Right lobe of liver (tissue), 6 donors: ENCODE measurements at regions not wholly inside any gene's neighbourhood (a gene's known extent, or its start where the extent isn't known, plus 50 kb on each side); places are given as distances from the start of the nearest gene placed in this dataset.
A peak's percentile ranks its signal among the peaks of the same experiment; 100 is the strongest.

Source experiments
- ATAC-seq, 4 donors: fragments of 200-7000 bp; cut with Tn5 transposase; one replicate each; pipeline ENCODE4 v1.9.1; 2020; ENCODE audit warnings: mild to moderate bottlenecking in 4 of 4, moderate library complexity in 4 of 4
- DNase-seq, 3 donors: peaks; one replicate each; pipeline ENCODE4 v3.0.0-alpha.2; 2020
- H3K27ac ChIP-seq, 3 donors: fragments of 200-600 bp; one replicate each; pipeline ENCODE4 v1.8.0; 2022
- H3K27me3 ChIP-seq, 2 donors: fragments of 200-600 bp; one replicate each; pipeline ENCODE4 v1.8.0; 2022
- H3K36me3 ChIP-seq, 4 donors: fragments of 200-600 bp; sonication (generic) in 1 of 4; one replicate each; pipeline versions ENCODE4 v1.5.1 to v1.8.0; 2017 to 2022; ENCODE audit warnings: control low read depth in 1 of 4
- H3K4me1 ChIP-seq, 4 donors: fragments of 200-600 bp; sonication (generic) in 1 of 4; one replicate each; pipeline versions ENCODE4 v1.5.1 to v1.8.0; 2017 to 2022; ENCODE audit warnings: control low read depth in 1 of 4
- H3K4me3 ChIP-seq, 3 donors: fragments of 200-600 bp; one replicate each; pipeline ENCODE4 v1.8.0; 2022
- H3K9me3 ChIP-seq, 4 donors: fragments of 200-600 bp; sonication (generic) in 1 of 4; one replicate each; pipeline versions ENCODE4 v1.5.1 to v1.8.0; 2017 to 2022; ENCODE audit warnings: control low read depth in 1 of 4
- POLR2A ChIP-seq: fragments of 450-650 bp; IDR thresholded peaks from one replicate; pipeline ENCODE4 v1.6.1; 2017; ENCODE audit warnings: antibody characterized with exemption, mild to moderate bottlenecking
- WGBS: methylation state at CpG from one replicate; pipeline ENCODE4 v1.1.6; 2018; ENCODE audit warnings: low coverage, low lambda C conversion rate; ENCODE audit not compliant: insufficient coverage; ENCODE audit errors: missing lambda C conversion rate; 5-methylcytosine and 5-hydroxymethylcytosine counted together
- intact Hi-C, 2 donors: fragments of 100-400 bp; cut with DNase I; formaldehyde crosslinking; loops; one replicate each; pipeline versions ENCODE4 v1.11.2 to v1.14.1; 2022
- TF ChIP-seq, protein P1 (sequence below), 4 donors: fragments of 200-600 bp in 3 of 4; fragments of 450-650 bp in 1 of 4; IDR thresholded peaks; one replicate each; pipeline versions ENCODE4 v1.5.1 to v1.8.0; 2016 to 2022; ENCODE audit warnings: antibody characterized with exemption in 4 of 4, mild to moderate bottlenecking in 2 of 4
- donor health status: DM: no; HTN: yes; CAD: no.
- donor health status: DM: no; HTN: no; CAD: no.
- donor health status: DM: no; HTN: no; CAD: no.
- donor health status: DM: no; HTN: yes; CAD: no.
- donor health status: DM: no; HTN: yes; CAD: no.

DNA sequence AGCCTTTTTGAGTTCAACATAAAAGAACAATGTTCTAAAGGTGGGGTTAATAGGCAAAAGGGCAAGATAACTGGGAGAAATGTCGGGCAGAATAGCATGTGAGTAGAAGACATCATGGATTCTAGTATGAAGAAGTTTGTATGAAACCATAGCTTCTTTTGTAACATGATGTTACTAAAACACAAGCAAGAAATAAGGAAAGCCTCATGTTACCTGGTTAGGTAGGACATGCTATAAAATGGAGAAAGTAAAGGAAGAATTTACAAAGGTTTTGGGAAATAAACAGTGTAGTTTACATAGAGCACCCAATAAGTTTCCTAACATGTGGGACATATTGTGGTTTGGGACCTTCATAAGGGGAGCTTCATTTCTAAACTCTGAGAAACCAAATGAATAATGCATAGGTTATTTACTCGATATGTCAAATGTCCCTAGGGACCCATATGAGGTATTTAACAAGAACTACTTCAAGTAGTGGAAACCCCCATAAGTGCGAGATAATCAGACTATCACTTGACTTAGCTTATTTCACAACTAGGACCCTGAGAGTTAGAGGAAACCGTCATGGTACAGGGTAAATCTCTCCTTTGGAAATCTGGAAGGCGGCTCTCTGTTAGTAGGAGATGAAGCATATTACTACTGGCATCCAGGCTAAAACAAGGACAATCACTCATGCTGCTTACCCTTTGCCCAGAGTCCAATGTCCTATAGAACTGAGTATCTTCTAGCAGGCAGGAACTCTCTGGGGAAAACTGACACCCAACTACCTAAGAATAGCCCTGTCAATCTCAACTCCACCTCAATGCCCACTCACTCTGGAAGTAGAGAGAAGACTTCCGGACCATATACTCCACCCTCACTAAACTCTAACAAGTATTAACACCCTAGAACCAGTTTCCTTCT lies 57.5 kb downstream of the ILRUN start:
- ATAC-seq (peak; percentile 82 to 91 (median 84)), DNase-seq (no peak)
- TF ChIP-seq, protein P1, sequence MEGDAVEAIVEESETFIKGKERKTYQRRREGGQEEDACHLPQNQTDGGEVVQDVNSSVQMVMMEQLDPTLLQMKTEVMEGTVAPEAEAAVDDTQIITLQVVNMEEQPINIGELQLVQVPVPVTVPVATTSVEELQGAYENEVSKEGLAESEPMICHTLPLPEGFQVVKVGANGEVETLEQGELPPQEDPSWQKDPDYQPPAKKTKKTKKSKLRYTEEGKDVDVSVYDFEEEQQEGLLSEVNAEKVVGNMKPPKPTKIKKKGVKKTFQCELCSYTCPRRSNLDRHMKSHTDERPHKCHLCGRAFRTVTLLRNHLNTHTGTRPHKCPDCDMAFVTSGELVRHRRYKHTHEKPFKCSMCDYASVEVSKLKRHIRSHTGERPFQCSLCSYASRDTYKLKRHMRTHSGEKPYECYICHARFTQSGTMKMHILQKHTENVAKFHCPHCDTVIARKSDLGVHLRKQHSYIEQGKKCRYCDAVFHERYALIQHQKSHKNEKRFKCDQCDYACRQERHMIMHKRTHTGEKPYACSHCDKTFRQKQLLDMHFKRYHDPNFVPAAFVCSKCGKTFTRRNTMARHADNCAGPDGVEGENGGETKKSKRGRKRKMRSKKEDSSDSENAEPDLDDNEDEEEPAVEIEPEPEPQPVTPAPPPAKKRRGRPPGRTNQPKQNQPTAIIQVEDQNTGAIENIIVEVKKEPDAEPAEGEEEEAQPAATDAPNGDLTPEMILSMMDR (IDR thresholded peaks at IDR 0.05): no peak
- no peak for TF ChIP-seq POLR2A
- Histone ChIP-seq H3K36me3 (no peaks in the 10 kb centered on the region), H3K27ac (peak overlapping the region in 2 of 3 donors; percentile 12 to 51), H3K4me3 (no peak overlapping the region), H3K4me1 (peaks cover 0 to 23% (median 0%) of the 10 kb centered on the region in 4 donors), H3K9me3 (no peaks in the 10 kb centered on the region), H3K27me3 (no peaks in the 10 kb centered on the region)
- WGBS: 51% methylated on average over 6 of the region's 6 CpGs
- intact Hi-C loops: no loop called here

DNA sequence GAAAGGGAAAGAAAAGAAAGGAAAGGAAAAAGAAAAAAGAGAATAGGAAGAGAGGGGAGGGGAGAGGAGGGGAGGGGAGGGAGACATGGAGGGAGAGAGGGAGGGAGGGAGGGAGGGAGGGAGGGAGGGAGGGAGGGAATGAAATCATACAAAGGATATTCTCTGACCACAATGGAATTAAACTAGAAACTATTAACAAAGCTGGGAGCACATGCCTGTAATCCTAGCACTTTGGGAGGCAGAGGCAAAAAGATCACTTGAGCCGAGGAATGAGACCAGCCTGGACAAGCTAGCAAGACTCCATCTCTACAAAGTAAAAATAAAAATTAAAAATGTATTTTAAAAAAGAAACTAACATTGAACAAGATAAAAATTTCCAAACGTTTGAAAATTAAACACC lies 62.8 kb downstream of the ILRUN start:
- Histone ChIP-seq H3K27ac (no peak overlapping the region), H3K36me3 (peaks cover 0 to 5% (median 0%) of the 10 kb centered on the region in 4 donors), H3K9me3 (no peaks in the 10 kb centered on the region), H3K4me3 (no peak overlapping the region), H3K27me3 (no peaks in the 10 kb centered on the region), H3K4me1 (peaks cover 0 to 3% (median 0%) of the 10 kb centered on the region in 4 donors)
- DNase-seq (no peak), ATAC-seq (no peak)
- intact Hi-C loops: no loop called here
- WGBS: 58% methylated on average over 2 of the region's 2 CpGs
- TF ChIP-seq POLR2A: no peak
- TF ChIP-seq, protein P1 (IDR thresholded peaks at IDR 0.05): no peak

DNA sequence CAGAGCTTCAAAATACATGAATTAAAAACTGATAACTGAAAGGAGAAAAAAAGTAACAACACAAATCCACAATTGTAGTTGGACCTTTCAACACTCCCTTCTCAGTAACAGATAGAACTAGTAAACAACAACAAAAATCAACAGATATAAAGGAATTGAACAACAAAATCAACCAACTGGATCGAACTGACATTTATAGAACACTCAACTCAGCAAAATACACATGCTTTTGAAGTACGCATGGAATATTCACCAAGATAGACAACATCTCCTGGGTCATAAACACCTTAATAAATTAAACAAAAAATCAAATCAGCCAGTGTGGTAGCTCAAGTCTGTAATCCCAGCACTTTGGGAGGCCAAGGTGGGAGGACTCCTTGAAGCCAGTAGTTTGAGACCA lies 63.3 kb downstream of the ILRUN start:
- intact Hi-C loops: no loop called here
- TF ChIP-seq, protein P1 (IDR thresholded peaks at IDR 0.05): no peak
- no peak for TF ChIP-seq POLR2A
- Histone ChIP-seq H3K27me3 (no peaks in the 10 kb centered on the region), H3K4me3 (no peak overlapping the region), H3K9me3 (no peaks in the 10 kb centered on the region), H3K36me3 (peaks cover 0 to 5% (median 0%) of the 10 kb centered on the region in 4 donors), H3K27ac (no peak overlapping the region), H3K4me1 (no peaks in the 10 kb centered on the region)
- 100% methylated on average over 2 of the region's 2 CpGs for WGBS
- ATAC-seq: no peak
- no peak for DNase-seq

DNA sequence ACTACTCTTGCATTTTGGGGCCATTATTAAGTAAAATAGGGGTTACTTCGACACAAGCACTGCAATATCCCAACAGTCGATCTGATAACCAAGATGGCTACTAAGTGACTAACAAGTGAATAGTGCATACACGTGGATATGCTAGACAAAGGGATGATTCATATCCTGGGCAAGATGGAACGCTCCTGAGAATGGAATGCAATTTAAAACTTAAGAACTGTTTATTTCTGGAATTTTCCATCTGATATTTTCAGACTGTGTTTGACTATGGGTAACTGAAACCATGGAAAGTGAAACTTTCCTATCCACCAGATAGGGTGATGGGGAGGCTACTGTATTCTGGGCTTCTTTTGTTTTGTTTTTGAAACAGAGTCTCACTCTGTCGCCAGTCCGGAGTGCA lies 66.5 kb downstream of the ILRUN start:
- no peak for TF ChIP-seq POLR2A
- TF ChIP-seq, protein P1 (IDR thresholded peaks at IDR 0.05): no peak
- 78% methylated on average over 5 of the region's 6 CpGs for WGBS
- ATAC-seq: peak in 1 of 4 donors; percentile 14

More for the DNA sequence above, 66.5 kb downstream of the ILRUN start:
- no peak for DNase-seq
- Histone ChIP-seq H3K36me3 (peaks cover 0 to 5% (median 0%) of the 10 kb centered on the region in 4 donors), H3K27me3 (no peaks in the 10 kb centered on the region), H3K4me1 (no peaks in the 10 kb centered on the region), H3K9me3 (no peaks in the 10 kb centered on the region), H3K27ac (no peak overlapping the region), H3K4me3 (no peak overlapping the region)
- intact Hi-C loops: no loop called here
